ENCODE measurements at regions not wholly inside any gene's neighbourhood (a gene's known extent, or its start where the extent isn't known, plus 50 kb on each side); places are given as distances from the start of the nearest gene placed in this dataset.

DNA sequence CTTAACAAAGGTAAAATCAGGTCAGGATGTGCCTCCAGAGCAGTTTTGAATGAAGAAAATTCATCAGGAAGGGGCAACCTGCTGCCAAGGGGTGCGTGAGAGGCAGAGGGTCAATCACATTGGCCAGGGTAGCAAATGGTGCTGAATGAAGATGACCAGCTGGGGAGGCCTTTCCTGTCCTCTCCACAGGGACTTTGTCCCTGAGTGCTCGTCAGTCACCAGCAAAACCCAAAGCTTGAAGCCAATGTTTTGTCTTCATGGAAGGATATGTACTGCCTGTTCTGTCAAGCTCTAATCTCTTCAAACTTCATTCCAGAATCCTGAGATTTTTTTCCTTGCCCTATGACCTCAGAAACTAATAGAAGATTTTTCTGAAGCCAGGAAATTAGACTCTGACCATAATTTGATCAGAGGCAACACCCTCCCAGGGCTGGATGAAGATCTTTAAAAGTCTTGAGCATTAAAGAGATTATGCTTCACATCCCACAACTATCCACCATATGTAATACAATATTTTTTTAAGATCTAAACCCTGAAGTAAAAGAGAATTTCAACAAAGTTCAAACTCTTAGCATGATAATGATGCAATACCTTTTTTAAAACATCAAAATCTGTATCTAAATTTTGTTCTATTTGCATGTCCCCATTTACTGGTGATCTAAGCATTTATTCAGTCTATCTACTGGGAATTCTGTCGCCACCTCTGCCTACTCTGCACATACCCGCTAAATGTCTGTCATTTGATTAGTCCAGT lies 243.0 kb downstream of the SNX13 start:
- Histone ChIP-seq H3K36me3 (no peaks in the 10 kb centered on the region), H3K27me3 (no peaks in the 10 kb centered on the region), H3K27ac (no peak overlapping the region), H3K4me3 (no peak overlapping the region), H3K9me3 (peaks cover 15% of the 10 kb centered on the region), H3K4me1 (no peaks in the 10 kb centered on the region)
- no peak for TF ChIP-seq POLR2A (IDR thresholded peaks at IDR 0.05)
- no peak for TF ChIP-seq CTCF (IDR thresholded peaks at IDR 0.05)
- TF ChIP-seq POLR2AphosphoS5 (IDR thresholded peaks at IDR 0.05; ENCODE audit: insufficient read depth in 1 of 2, low read depth in 1 of 2) = no peak
- DNase-seq (ENCODE audit: extremely low spot score in 2 of 2) = no peak
- intact Hi-C loops (cut with DNase I) = no loop called here

DNA sequence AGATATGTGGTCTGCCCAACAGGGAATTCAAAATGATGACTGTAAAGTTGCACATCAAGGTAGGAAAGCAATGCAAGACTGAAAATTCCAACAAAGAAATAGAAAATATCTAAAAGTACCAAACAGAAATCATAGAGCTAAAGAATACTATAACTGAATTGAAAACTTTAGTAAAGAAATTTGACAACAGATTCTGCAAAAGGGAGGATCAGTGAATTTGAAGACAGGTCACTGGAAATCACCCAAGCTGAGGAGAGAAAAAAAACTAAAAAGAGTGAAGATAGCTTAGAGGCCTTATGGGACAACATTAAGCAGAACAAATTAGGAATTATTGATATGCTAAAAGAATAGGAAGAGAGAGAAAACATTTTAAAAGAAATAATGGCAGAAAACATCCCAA lies 240.6 kb downstream of the SNX13 start:
- TF ChIP-seq POLR2AphosphoS5 (IDR thresholded peaks at IDR 0.05; ENCODE audit: insufficient read depth in 1 of 2, low read depth in 1 of 2) (no peak), POLR2A (IDR thresholded peaks at IDR 0.05) (no peak), CTCF (IDR thresholded peaks at IDR 0.05) (no peak)
- no peak overlapping the region for H3K27ac ChIP-seq
- H3K36me3 ChIP-seq = no peaks in the 10 kb centered on the region
- intact Hi-C loops (cut with DNase I) = no loop called here
- H3K4me1 ChIP-seq = no peaks in the 10 kb centered on the region
- H3K9me3 ChIP-seq = peaks cover 15% of the 10 kb centered on the region
- no peak overlapping the region for H3K4me3 ChIP-seq
- DNase-seq (ENCODE audit: extremely low spot score in 2 of 2) = no peak
- H3K27me3 ChIP-seq = no peaks in the 10 kb centered on the region

GRCh38 chr7:17700138-17700537 lies 240.2 kb downstream of the SNX13 start:
- Histone ChIP-seq H3K9me3 (peaks cover 15% of the 10 kb centered on the region), H3K4me1 (no peaks in the 10 kb centered on the region), H3K27me3 (no peaks in the 10 kb centered on the region), H3K4me3 (no peak overlapping the region), H3K36me3 (no peaks in the 10 kb centered on the region), H3K27ac (no peak overlapping the region)
- no peak for TF ChIP-seq POLR2A (IDR thresholded peaks at IDR 0.05)
- TF ChIP-seq POLR2AphosphoS5 (IDR thresholded peaks at IDR 0.05; ENCODE audit: insufficient read depth in 1 of 2, low read depth in 1 of 2) = no peak
- TF ChIP-seq CTCF (IDR thresholded peaks at IDR 0.05) = no peak
- intact Hi-C loops (cut with DNase I) = no loop called here
- DNase-seq (ENCODE audit: extremely low spot score in 2 of 2) = no peak

DNA sequence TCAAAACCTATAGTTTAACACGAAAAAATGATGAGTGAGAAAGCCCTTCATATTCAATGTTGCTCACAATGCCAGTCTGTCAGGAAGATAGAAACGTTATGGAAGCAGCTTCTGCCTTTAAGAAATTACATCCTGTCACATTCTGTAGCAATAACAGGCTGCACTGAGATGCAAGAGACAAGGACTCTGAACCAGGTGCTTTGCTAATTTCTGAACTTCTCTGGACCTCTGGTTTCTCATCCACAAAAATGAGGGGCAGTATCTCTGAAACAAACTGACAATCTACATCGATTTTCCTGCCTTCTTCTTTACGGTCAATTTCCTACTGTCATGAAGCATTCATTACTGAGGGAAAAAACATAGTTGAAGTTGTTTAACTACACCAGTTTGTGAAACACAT lies 234.0 kb downstream of the SNX13 start:
- H3K4me3 ChIP-seq = no peak overlapping the region
- no peaks in the 10 kb centered on the region for H3K9me3 ChIP-seq
- DNase-seq (ENCODE audit: extremely low spot score in 2 of 2) = no peak
- H3K27me3 ChIP-seq = no peaks in the 10 kb centered on the region
- no peak overlapping the region for H3K27ac ChIP-seq
- H3K4me1 ChIP-seq = no peaks in the 10 kb centered on the region
- intact Hi-C loops (cut with DNase I) = no loop called here
- no peaks in the 10 kb centered on the region for H3K36me3 ChIP-seq
- no peak for TF ChIP-seq POLR2AphosphoS5 (IDR thresholded peaks at IDR 0.05; ENCODE audit: insufficient read depth in 1 of 2, low read depth in 1 of 2)
- no peak for TF ChIP-seq CTCF (IDR thresholded peaks at IDR 0.05)
- no peak for TF ChIP-seq POLR2A (IDR thresholded peaks at IDR 0.05)

DNA sequence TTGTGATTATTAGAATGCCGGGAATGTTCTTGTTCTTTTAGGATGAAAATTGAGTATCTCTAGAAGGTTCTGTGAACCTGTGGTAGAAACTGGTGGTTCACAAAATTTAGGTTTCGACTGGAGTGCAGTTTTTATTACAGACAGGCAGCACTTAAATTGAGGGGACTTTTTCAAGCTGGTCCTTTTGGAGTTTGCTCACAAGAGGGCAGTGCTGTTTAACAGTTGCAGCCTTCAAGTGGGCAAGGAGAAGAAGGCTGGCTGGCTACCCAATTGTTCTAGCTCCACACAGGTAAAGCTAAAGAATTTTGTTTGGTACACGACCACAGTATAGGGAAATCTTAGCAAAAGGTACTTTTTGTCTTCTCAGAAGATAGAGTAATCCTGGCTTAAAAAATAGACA lies 233.6 kb downstream of the SNX13 start:
- no peaks in the 10 kb centered on the region for H3K27me3 ChIP-seq
- intact Hi-C loops (cut with DNase I) = no loop called here
- TF ChIP-seq CTCF (IDR thresholded peaks at IDR 0.05) (peak; percentile 17 to 68 (median 46)), POLR2AphosphoS5 (IDR thresholded peaks at IDR 0.05; ENCODE audit: insufficient read depth in 1 of 2, low read depth in 1 of 2) (no peak)
- H3K36me3 ChIP-seq = no peaks in the 10 kb centered on the region
- no peak overlapping the region for H3K27ac ChIP-seq
- no peaks in the 10 kb centered on the region for H3K9me3 ChIP-seq
- no peak overlapping the region for H3K4me3 ChIP-seq
- no peaks in the 10 kb centered on the region for H3K4me1 ChIP-seq
- no peak for DNase-seq (ENCODE audit: extremely low spot score in 2 of 2)

All from vagina (tissue), 2 donors.